GM08714 (cell line): ENCODE measurements at regions not wholly inside any gene's neighbourhood (a gene's known extent, or its start where the extent isn't known, plus 50 kb on each side); places are given as distances from the start of the nearest gene placed in this dataset.
A peak's percentile ranks its signal among the peaks of the same experiment; 100 is the strongest.

Experiments
- H3K4me3 ChIP-seq: fragments of 200-500 bp; sonication (Bioruptor generic); 2 replicates; pipeline ENCODE4 v1.5.1; 2014; ENCODE audit warnings: mild to moderate bottlenecking, low read length, inconsistent platforms
- ZNF274 ChIP-seq: IDR thresholded peaks from 2 replicates; pipeline ENCODE4 v1.6.1; 2012; ENCODE audit warnings: mild to moderate bottlenecking, low read depth, low read length

DNA sequence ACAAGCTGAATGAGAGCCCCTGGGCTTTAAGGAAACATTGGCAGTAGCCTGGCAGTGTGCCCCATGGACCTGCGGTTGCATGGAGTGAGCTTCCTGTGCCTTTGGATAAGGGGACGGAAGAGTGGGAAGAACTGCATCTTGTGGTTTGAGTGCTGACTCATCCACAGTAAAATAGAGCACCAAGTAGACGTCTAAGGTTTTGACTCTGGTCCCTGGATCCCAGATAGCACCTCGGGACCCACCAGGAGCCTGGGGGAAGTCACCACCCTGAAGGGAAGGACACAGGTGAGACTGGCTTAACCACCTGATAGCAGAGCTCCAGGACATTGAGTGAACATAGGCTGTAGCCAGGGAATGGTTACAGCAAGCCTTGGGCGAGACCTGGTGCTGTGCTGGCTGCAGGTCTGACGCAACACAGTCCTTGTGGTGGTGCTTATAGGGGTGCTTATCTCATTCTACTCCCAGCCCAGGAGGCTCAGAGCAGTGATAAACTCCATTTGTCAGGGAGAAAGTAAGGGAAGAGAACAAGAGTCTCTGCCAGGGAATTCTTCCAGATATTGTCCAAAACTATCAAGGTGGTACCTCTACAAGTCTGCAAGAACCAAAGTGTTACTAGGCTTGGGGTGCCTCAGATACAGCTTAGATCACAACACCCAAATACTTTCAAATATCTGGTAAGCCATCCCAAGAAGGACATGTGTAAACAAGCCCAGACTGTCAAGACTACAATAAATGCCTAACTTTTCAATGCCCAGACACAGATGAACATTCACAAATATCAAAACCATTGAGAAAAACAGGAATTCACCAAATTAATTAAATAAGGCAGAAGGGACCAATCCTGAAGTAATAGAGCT lies 123.6 kb upstream of the TET2 start:
- TF ChIP-seq ZNF274 = no peak
- H3K4me3 ChIP-seq = no peak overlapping the region

GRCh38 chr4:105023668-105024055 lies 123.0 kb upstream of the TET2 start:
- no peak overlapping the region for H3K4me3 ChIP-seq
- no peak for TF ChIP-seq ZNF274

DNA sequence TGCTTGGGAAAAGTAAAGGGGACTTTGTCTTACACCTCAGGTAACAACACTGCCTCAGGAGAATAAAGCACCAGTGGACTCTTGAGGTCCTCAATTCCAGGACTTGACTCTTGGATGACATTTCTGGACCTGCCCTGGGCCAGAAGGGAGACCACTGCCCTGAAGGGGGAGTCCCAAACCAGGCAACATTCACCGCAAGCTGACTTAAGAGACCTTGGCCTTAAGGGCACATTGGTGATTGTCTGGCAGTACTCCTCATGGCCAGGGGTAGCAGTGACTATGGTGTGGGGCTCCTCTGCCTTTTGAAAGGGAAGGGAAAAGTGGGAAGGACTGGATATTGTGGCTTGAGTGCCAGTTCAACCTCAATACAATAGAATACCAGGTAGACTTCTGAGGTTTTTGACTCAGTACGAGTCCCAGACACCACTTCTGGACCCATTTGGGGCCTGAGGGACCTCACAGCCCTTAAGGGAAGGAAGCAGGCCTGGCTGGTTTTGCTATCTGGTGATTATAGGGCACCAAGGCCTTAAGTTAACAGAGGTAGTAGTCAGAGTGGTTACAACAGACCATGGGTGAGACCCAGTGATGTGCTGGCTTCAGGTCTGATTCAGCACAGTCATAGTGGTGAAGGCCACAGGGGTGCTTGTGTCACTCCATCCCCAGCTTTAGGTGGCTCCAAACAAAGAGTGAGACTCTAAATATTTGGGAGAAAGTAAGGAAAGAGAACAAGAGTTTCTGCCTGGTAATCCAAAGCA lies 121.2 kb upstream of the TET2 start:
- no peak overlapping the region for H3K4me3 ChIP-seq
- no peak for TF ChIP-seq ZNF274

- no peak overlapping the region for H3K4me3 ChIP-seq
- TF ChIP-seq ZNF274 = no peak
These were observed 109.7 kb upstream of the TET2 start for GRCh38 chr4:105036991-105037390.

DNA sequence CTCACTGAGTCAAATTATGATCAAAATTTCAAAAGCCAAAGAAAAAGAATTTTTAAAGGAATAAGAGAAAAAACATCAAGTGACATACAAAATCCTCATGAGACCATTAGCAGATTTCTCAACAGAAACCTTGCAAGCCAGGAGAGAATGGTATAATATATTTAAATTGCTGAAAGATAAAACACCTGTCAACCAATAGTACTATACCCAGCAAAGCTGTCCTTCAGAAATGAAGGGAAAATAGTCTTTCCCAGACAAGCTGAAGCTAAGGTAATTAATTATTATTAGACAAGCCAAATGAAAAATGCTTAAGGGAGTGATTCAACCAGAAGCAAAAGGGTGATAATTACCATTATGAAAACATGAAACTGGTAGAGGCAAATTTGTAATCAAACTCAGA lies 104.2 kb upstream of the TET2 start:
- no peak overlapping the region for H3K4me3 ChIP-seq
- no peak for TF ChIP-seq ZNF274

GRCh38 chr4:105050896-105051295 lies 95.8 kb upstream of the TET2 start:
- no peak for TF ChIP-seq ZNF274
- no peak overlapping the region for H3K4me3 ChIP-seq

DNA sequence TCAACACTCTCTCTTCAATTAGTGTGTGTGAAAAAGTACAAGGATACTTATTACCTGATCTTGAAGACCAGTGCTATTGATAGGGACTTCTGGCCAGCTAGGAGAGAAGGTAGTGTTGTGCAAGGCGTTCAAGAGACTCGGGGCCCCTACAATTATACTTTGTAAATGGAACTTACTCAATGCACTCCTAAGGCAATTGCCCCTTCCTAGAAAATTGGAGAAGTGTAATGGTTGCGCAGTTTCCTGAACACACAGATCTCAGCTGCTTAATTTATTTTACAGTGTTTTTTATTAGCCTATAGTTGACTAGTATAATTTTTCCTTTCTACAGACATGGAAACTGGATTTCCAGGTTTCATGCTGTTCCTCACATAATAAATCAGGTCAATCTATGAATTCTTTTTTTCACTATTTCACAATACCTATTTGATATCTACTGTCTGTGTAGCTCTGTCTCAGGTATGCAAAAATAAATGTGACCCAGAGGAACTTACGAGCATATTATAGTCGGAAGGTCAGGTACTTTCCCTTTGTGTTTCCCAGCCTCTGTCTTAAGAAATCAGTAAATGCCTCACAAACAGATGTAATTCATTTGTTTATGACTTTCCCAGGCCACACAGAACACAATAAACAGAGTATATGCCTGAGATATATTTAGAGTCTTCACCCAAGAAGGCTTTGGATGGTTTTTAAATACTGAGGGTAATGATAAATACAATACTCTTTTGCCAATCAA lies 89.1 kb upstream of the TET2 start:
- no peak overlapping the region for H3K4me3 ChIP-seq
- TF ChIP-seq ZNF274 = no peak

DNA sequence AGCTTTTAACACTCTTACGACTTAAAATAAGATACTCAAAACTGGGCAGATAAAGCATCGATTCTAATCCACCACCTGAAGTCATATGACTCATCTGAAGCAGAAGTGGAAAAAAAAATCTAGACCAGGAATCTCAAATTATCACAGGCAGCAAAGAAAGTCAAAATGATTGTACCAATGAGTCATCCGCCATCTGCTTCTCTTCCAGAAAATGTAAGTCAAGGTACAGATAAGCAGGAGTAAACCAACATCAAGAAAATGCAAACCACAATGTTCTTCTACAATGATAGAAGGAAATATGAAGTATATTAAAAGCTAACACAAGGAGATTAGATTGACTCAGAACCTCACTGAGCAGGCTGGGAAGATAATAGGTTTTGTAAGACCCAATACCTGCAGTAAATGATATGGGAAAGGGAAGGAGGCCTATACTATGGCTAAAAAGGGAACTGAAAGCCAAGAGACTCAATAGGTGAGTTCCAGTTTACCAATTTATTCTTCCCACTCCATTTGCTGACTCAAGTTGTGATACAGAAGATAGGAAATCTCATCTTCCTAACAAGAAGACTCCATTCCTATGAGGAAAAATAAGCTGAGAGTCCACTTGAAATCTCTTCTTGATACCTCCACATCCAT lies 88.4 kb upstream of the TET2 start:
- no peak overlapping the region for H3K4me3 ChIP-seq
- TF ChIP-seq ZNF274 = no peak

- no peak for TF ChIP-seq ZNF274
- no peak overlapping the region for H3K4me3 ChIP-seq
These were observed 87.3 kb upstream of the TET2 start for GRCh38 chr4:105059337-105059736.

- no peak overlapping the region for H3K4me3 ChIP-seq
These were observed 86.0 kb upstream of the TET2 start for GRCh38 chr4:105060628-105061027.

GRCh38 chr4:105061136-105061696 lies 85.5 kb upstream of the TET2 start:
- peak overlapping the region; percentile 71; the same call in 1 of the 2 replicates for H3K4me3 ChIP-seq
- no peak for TF ChIP-seq ZNF274

More at GRCh38 chr4:105060628-105061027, 86.0 kb upstream of the TET2 start:
- no peak for TF ChIP-seq ZNF274

GRCh38 chr4:105061731-105062130 lies 84.9 kb upstream of the TET2 start:
- TF ChIP-seq ZNF274 = no peak
- no peak overlapping the region for H3K4me3 ChIP-seq

DNA sequence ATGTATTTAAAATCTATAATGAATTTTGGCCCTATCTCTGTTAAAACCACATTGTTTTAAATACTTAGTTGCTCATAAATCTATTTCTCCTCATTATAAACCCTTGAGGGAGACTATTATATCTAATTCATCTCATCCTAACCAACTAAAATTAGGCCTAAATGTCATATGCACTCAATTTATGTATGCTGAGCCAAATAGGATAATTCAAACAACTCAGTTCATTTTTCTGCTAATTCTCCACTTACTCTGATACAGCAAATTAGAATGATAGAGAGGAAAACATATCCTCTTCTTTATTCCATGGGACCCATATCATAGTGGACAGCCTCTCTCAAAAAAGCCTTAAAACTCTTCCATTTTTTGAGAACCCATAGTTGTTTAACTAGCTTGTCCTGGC lies 80.3 kb upstream of the TET2 start:
- no peak overlapping the region for H3K4me3 ChIP-seq
- no peak for TF ChIP-seq ZNF274

DNA sequence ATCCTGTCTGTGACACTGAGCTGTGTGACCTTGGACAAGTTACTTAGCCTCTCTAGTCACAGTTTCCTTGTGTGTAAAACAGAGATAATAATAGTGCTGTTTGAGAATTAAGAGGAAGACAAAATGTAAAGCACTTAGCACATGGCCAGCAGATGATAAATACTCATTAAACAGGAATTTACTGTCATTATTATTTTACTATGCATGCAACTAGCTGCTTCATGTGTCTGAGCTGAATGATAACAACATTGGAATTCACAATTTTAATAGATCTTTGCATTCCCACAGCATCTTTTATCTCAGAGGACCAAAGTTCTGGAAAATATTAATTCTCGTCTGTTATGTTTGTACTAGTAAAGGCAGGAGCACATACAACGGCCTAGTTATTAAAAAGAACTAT lies 79.2 kb upstream of the TET2 start:
- TF ChIP-seq ZNF274 = no peak
- no peak overlapping the region for H3K4me3 ChIP-seq
